ENCODE measurements at regions not wholly inside any gene's neighbourhood (a gene's known extent, or its start where the extent isn't known, plus 50 kb on each side); places are given as distances from the start of the nearest gene placed in this dataset.

DNA sequence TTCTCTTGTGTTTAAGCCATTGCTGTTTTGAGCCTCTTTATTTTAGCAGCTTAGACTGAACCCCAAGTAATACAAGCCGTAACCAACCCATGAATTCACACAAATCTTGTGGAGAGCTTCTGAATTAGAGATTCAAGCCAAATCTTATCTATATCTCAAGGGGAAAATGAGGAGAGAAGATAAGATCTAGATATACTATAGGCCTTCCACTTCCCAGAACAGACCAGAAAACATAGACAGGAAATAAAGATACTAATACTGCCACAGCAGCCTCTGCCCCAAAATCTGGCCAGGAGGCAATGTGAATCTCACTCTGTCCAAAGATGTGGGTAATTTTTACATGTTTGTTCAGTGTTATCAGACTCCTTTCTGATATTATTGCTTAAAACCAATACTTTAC lies 307.2 kb downstream of the PTEN start:
- H3K36me3 Mint-ChIP-seq (ENCODE audit: low read depth), result peaks cover 28% of the 10 kb centered on the region
- H3K4me1 Mint-ChIP-seq (ENCODE audit: low read depth), result peaks cover 22% of the 10 kb centered on the region
- no peak overlapping the region for H3K27ac Mint-ChIP-seq
- H3K4me3 Mint-ChIP-seq, result no peak overlapping the region
- TF ChIP-seq, protein P1, sequence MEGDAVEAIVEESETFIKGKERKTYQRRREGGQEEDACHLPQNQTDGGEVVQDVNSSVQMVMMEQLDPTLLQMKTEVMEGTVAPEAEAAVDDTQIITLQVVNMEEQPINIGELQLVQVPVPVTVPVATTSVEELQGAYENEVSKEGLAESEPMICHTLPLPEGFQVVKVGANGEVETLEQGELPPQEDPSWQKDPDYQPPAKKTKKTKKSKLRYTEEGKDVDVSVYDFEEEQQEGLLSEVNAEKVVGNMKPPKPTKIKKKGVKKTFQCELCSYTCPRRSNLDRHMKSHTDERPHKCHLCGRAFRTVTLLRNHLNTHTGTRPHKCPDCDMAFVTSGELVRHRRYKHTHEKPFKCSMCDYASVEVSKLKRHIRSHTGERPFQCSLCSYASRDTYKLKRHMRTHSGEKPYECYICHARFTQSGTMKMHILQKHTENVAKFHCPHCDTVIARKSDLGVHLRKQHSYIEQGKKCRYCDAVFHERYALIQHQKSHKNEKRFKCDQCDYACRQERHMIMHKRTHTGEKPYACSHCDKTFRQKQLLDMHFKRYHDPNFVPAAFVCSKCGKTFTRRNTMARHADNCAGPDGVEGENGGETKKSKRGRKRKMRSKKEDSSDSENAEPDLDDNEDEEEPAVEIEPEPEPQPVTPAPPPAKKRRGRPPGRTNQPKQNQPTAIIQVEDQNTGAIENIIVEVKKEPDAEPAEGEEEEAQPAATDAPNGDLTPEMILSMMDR (IDR thresholded peaks at IDR 0.05), result no peak
- peaks cover 22% of the 10 kb centered on the region for H3K9me3 Mint-ChIP-seq
- no peaks in the 10 kb centered on the region; the same call in 1 of the 2 replicates for H3K27me3 Mint-ChIP-seq (ENCODE audit: insufficient read depth)
- no peak for DNase-seq

DNA sequence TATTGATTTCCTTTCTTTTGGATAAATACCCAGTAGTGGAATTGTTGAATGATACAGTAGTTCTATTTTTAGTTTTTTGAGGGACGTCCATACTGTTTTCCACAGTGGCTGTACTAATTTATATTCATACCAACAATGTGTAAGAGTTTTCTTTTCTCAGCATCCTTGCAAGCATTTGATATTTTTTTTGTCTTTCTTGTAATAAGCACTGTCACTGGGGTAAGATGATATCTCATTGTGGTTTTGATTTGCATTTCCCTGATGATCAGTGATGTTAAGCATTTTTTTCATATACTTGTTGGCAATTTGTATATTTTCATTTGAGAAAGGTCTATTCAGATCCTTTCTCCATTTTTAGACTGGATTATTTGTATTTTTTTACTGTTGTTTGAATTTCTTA lies 308.7 kb downstream of the PTEN start:
- Mint-ChIP-seq H3K36me3 (ENCODE audit: low read depth) (peaks cover 26% of the 10 kb centered on the region), H3K4me3 (no peak overlapping the region), H3K9me3 (peaks cover 22% of the 10 kb centered on the region), H3K4me1 (ENCODE audit: low read depth) (peaks cover 7% of the 10 kb centered on the region), H3K27ac (no peak overlapping the region), H3K27me3 (ENCODE audit: insufficient read depth) (no peaks in the 10 kb centered on the region; the same call in 1 of the 2 replicates)
- TF ChIP-seq, protein P1 (IDR thresholded peaks at IDR 0.05), result no peak
- DNase-seq, result no peak

DNA sequence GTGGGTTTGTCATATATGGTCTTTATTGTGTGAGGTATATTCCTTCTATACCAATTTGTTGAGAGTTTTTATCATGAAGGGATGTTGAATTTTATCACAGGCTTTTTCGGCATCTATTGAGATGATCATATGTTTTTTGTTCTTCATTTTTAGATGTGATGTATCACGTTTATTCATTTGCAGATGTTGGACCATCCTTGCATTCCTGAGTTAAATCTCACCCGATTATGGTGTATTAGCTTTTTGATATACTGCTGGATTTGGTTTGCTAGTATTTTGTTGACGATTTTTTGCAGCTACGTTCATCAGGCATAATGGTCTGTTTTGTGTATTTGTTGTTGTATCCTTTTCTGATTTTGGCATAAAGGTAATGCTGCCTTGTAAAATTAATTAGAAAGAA lies 311.0 kb downstream of the PTEN start:
- Mint-ChIP-seq H3K4me3 (no peak overlapping the region), H3K9me3 (peaks cover 14% of the 10 kb centered on the region), H3K27me3 (ENCODE audit: insufficient read depth) (no peaks in the 10 kb centered on the region; the same call in 1 of the 2 replicates), H3K27ac (no peak overlapping the region), H3K4me1 (ENCODE audit: low read depth) (peaks cover 9% of the 10 kb centered on the region), H3K36me3 (ENCODE audit: low read depth) (peaks cover 14% of the 10 kb centered on the region)
- DNase-seq, result no peak
- TF ChIP-seq, protein P1 (IDR thresholded peaks at IDR 0.05), result no peak

DNA sequence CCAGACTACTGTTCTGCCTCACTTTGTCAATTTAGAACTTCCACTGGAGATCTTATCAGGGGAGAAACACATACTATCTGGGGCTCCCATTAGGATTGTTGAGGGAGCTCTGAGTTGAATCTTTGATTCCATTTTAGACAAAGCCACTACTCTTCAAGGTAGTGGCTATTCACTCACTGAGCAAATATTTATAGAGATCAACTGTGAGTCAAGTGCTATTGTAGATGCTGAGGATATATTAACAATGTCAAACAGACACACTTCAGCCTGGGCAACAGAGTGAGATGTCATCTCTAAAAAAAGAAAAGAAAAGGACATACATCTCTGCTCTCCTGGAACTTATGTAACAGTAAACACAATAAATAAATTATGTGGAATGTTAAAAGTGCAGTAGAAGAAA lies 315.3 kb downstream of the PTEN start:
- no peak for DNase-seq
- TF ChIP-seq, protein P1 (IDR thresholded peaks at IDR 0.05), result no peak
- H3K4me3 Mint-ChIP-seq, result no peak overlapping the region
- H3K36me3 Mint-ChIP-seq (ENCODE audit: low read depth), result peaks cover 14% of the 10 kb centered on the region
- H3K27me3 Mint-ChIP-seq (ENCODE audit: insufficient read depth), result no peaks in the 10 kb centered on the region; the same call in 1 of the 2 replicates
- H3K9me3 Mint-ChIP-seq, result peaks cover 14% of the 10 kb centered on the region
- H3K27ac Mint-ChIP-seq, result no peak overlapping the region
- peaks cover 9% of the 10 kb centered on the region for H3K4me1 Mint-ChIP-seq (ENCODE audit: low read depth)

DNA sequence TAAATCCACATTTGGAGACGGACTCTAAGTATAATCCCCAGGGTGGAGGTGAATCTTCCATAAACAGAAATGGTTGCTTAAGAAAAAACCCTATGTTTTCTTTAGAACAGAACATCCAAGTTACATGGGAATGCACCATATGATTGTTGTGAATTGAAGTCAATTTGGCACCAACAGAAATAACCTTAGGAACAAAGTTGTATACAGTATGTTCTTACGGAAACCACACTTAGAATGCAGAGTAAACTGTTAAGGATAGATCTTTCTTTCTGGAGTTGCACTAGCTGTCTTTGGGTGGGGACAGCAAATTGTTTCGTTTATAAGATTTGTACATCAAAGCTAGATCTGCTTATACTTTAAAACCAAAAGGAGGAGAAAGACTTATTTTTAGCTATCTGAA lies 316.4 kb downstream of the PTEN start:
- TF ChIP-seq, protein P1 (IDR thresholded peaks at IDR 0.05), result no peak
- no peaks in the 10 kb centered on the region; the same call in 1 of the 2 replicates for H3K27me3 Mint-ChIP-seq (ENCODE audit: insufficient read depth)
- H3K4me3 Mint-ChIP-seq, result no peak overlapping the region
- no peak for DNase-seq
- peaks cover 6% of the 10 kb centered on the region for H3K36me3 Mint-ChIP-seq (ENCODE audit: low read depth)
- H3K9me3 Mint-ChIP-seq, result peaks cover 5% of the 10 kb centered on the region
- peaks cover 9% of the 10 kb centered on the region for H3K4me1 Mint-ChIP-seq (ENCODE audit: low read depth)
- no peak overlapping the region for H3K27ac Mint-ChIP-seq
